Cardiac fibroblast (primary cell): ENCODE measurements at regions not wholly inside any gene's neighbourhood (a gene's known extent, or its start where the extent isn't known, plus 50 kb on each side); places are given as distances from the start of the nearest gene placed in this dataset.

ENCODE experiments used
- DNase-seq, 2 donors: peaks; one replicate each; pipeline versions ENCODE4 v3.0.0 to v3.0.0-alpha.2; 2010; ENCODE audit warnings: low read depth in 2 of 2
- H3K4me3 ChIP-seq, 2 donors: replicated peaks in 1 of 2; 1 replicate in 1 of 2; 2 replicates in 1 of 2; pipeline ENCODE4 v1.5.1; 2011; ENCODE audit warnings: low read depth in 2 of 2, low read length in 2 of 2, mild to moderate bottlenecking in 2 of 2, moderate library complexity in 1 of 2
- TF ChIP-seq, protein P1 (sequence below): IDR thresholded peaks from one replicate; pipeline ENCODE4 v1.5.1; 2011; ENCODE audit warnings: low read depth, mild to moderate bottlenecking, low read length, inconsistent platforms

GRCh38 chr15:69540622-69541021 is 88.0 kb downstream of the RPLP1 start:
- H3K4me3 ChIP-seq, result no peak overlapping the region
- no peak for DNase-seq
- TF ChIP-seq, protein P1, sequence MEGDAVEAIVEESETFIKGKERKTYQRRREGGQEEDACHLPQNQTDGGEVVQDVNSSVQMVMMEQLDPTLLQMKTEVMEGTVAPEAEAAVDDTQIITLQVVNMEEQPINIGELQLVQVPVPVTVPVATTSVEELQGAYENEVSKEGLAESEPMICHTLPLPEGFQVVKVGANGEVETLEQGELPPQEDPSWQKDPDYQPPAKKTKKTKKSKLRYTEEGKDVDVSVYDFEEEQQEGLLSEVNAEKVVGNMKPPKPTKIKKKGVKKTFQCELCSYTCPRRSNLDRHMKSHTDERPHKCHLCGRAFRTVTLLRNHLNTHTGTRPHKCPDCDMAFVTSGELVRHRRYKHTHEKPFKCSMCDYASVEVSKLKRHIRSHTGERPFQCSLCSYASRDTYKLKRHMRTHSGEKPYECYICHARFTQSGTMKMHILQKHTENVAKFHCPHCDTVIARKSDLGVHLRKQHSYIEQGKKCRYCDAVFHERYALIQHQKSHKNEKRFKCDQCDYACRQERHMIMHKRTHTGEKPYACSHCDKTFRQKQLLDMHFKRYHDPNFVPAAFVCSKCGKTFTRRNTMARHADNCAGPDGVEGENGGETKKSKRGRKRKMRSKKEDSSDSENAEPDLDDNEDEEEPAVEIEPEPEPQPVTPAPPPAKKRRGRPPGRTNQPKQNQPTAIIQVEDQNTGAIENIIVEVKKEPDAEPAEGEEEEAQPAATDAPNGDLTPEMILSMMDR, result no peak

DNA sequence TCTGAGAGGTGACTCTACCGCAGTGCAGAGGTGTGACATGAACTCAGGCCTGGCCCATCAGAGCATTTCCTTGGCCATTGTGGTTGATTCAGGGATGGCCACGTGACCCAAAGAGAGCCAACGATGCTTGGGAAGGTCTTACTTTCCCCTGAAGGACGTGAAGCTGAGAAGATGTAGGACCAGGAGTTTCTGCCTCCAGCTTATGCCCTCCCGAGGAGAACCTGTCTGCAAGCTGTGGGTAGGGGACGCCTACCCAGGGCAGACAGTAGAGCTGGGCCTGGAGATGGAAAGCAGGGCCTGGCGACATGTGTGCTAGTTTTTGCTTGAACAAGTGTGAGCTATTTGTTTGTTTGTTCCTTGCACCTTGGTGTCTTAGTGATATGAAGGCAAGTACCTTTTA is 89.4 kb downstream of the RPLP1 start:
- TF ChIP-seq, protein P1, result no peak
- no peak overlapping the region for H3K4me3 ChIP-seq
- DNase-seq, result no peak

GRCh38 chr15:69543681-69544364 is 91.2 kb downstream of the RPLP1 start:
- no peak overlapping the region for H3K4me3 ChIP-seq
- no peak for DNase-seq
- TF ChIP-seq, protein P1, result no peak

GRCh38 chr15:69544365-69545113 is 91.9 kb downstream of the RPLP1 start:
- no peak for DNase-seq
- TF ChIP-seq, protein P1, result no peak
- H3K4me3 ChIP-seq, result no peak overlapping the region

DNA sequence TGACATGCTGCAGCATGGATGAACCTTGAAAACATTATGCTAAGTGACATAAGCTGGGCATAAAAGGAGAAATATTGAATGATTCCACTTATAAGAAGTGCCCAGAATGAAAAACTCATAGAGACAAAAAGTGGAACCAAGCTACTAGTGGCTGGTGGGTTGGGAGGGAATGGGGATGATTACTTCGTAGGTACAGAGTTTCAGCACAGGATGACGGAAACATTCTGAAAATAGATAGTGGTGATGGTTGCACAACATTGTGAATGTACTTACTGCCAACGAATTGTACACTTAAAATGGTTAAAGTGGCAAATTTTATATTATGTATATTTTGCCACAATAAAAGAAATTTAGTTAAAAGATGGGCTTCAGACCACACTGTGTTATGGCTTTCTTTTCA is 93.6 kb downstream of the RPLP1 start:
- no peak overlapping the region for H3K4me3 ChIP-seq
- no peak for DNase-seq
- TF ChIP-seq, protein P1, result no peak

DNA sequence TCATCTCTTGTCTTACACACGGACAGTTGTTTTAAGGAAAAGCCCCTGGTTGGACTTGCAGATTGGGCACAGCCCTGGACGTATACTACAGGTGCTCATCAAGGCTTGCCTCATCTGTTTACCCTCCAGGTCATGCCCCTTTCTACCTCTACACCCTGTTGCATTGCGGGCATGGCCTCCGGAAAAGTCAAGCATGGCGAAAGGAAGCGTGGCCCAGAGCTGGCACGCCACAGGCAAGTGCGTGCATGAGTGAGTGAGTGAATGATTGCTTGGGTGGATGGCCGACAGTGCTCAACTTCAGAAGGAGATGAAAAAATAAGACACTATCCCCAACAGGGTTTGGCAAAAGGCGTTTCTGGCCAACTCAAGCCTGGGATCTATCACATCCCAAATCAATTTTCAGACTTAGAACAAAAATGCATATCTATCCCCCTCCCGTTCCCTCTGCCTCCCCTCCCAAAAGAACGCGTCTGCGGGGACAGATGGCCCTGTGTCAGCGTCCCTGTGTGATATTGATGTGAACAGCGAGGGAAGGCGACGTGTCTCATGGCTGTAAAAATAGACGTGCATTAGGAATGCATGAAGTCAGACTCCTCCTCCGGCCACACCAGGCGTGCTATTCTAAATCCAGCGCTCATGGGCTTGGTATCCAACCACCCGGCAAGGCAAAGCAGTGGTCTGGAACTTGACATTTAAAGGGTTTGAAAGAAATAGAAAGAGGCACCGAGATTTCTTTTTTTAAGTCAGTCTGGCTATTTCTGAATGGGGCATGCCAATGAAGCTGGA is 96.0 kb downstream of the RPLP1 start:
- H3K4me3 ChIP-seq, result no peak overlapping the region
- TF ChIP-seq, protein P1, result no peak
- no peak for DNase-seq
